PC-3 (cell line): ENCODE measurements at regions not wholly inside any gene's neighbourhood (a gene's known extent, or its start where the extent isn't known, plus 50 kb on each side); places are given as distances from the start of the nearest gene placed in this dataset.

ENCODE experiments used
- EZH2phosphoT487 ChIP-seq: fragments of 300-600 bp; sonication (generic); IDR thresholded peaks from 2 replicates; pipeline ENCODE4 v1.6.1; 2018; ENCODE audit warnings: mild to moderate bottlenecking, antibody characterized with exemption, low read length, borderline replicate concordance
- TF ChIP-seq, protein P1 (sequence below): fragments of 300-600 bp; sonication (generic); conservative IDR thresholded peaks from 2 replicates; pipeline ENCODE4 v1.5.1; 2017; ENCODE audit warnings: antibody characterized with exemption, low read depth, mild to moderate bottlenecking, low read length

DNA sequence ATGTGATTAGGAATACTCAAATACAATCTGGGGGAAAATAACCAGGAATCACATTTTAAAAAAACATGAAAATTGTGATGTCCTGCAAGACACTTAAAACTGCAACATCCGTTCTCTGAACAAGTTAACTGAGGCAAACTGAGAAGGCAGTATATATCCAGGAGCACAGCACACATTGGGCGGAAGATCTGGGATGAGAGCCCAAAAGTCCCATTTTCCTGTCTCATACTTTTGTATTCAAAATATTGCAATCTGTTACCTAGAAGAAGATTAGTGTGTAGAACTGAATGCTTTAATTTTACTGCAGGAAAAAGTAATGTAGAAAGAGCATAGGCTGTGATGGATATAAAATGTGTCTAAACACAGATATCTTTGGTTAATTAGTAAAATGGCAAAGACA lies 276.8 kb upstream of the FANCL start:
- TF ChIP-seq, protein P1, sequence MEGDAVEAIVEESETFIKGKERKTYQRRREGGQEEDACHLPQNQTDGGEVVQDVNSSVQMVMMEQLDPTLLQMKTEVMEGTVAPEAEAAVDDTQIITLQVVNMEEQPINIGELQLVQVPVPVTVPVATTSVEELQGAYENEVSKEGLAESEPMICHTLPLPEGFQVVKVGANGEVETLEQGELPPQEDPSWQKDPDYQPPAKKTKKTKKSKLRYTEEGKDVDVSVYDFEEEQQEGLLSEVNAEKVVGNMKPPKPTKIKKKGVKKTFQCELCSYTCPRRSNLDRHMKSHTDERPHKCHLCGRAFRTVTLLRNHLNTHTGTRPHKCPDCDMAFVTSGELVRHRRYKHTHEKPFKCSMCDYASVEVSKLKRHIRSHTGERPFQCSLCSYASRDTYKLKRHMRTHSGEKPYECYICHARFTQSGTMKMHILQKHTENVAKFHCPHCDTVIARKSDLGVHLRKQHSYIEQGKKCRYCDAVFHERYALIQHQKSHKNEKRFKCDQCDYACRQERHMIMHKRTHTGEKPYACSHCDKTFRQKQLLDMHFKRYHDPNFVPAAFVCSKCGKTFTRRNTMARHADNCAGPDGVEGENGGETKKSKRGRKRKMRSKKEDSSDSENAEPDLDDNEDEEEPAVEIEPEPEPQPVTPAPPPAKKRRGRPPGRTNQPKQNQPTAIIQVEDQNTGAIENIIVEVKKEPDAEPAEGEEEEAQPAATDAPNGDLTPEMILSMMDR, result no peak
- TF ChIP-seq EZH2phosphoT487, result no peak
